Femur (tissue), 1 donor: ENCODE measurements at regions not wholly inside any gene's neighbourhood (a gene's known extent, or its start where the extent isn't known, plus 50 kb on each side); places are given as distances from the start of the nearest gene placed in this dataset.

Experiments used
- DNase-seq: peaks from one replicate; pipeline ENCODE4 v3.0.0-alpha.2; 2017

GRCh38 chr1:22387919-22388580 lies 63.6 kb upstream of the ZBTB40 start:
- no peak for DNase-seq

GRCh38 chr1:22388671-22389450 lies 62.8 kb upstream of the ZBTB40 start:
- DNase-seq: no peak

- DNase-seq: no peak
Observed at GRCh38 chr1:22393587-22393986, 58.1 kb upstream of the ZBTB40 start.

- no peak for DNase-seq
Observed at GRCh38 chr1:22398656-22399420, 52.8 kb upstream of the ZBTB40 start.

GRCh38 chr1:22399421-22400091 lies 52.1 kb upstream of the ZBTB40 start:
- DNase-seq: no peak
